H1 (cell line): ENCODE measurements at regions not wholly inside any gene's neighbourhood (a gene's known extent, or its start where the extent isn't known, plus 50 kb on each side); places are given as distances from the start of the nearest gene placed in this dataset.

Source experiments
- CTCF ChIA-PET: fragments of 300-600 bp; sonication (Branson Sonifier 250); formaldehyde crosslinking; loops from one replicate; lab custom pipeline; 2021; ENCODE audit not compliant: partially characterized antibody; lab: Charles Lee
- POLR2A ChIA-PET: fragments of 300-600 bp; sonication (Branson Sonifier 250); formaldehyde crosslinking; loops from one replicate; lab custom pipeline; 2021; ENCODE audit warnings: inconsistent platforms; ENCODE audit not compliant: partially characterized antibody; lab: Charles Lee
- DNase-seq, 2 experiments: peaks; one replicate each; pipeline versions ENCODE4 v3.0.0 to v3.0.0-alpha.2; 2010 to 2022; ENCODE audit warnings: low spot score in 2 of 2, low read depth in 1 of 2, mixed read lengths in 1 of 2
- FAIRE-seq: peaks from 2 replicates; lab custom pipeline; 2011; peaks lifted over from hg19 to GRCh38; lab: Jason Lieb, UNC
- H2AFZ ChIP-seq: 2 replicates; pipeline ENCODE4 v1.8.1; 2012; ENCODE audit warnings: low read length, inconsistent platforms
- H2AK5ac ChIP-seq: 2 replicates; pipeline ENCODE4 v1.6.1; 2013; ENCODE audit warnings: low read depth, low read length
- H2BK120ac ChIP-seq: replicated peaks from 2 replicates; pipeline ENCODE3; 2013; ENCODE audit warnings: low read depth, low read length, inconsistent platforms
- H2BK12ac ChIP-seq: 2 replicates; pipeline ENCODE4 v1.6.1; 2013; ENCODE audit warnings: low read depth, low read length
- H2BK15ac ChIP-seq: 2 replicates; pipeline ENCODE4 v1.6.1; 2013; ENCODE audit warnings: low read length
- H2BK20ac ChIP-seq: 2 replicates; pipeline ENCODE4 v1.6.1; 2013; ENCODE audit warnings: low read length
- H2BK5ac ChIP-seq: 2 replicates; pipeline ENCODE4 v1.6.1; 2013; ENCODE audit warnings: low read depth, low read length
- H3K14ac ChIP-seq: 2 replicates; pipeline ENCODE4 v1.6.1; 2013; ENCODE audit warnings: inconsistent platforms; ENCODE audit not compliant: insufficient read length
- H3K18ac ChIP-seq: 2 replicates; pipeline ENCODE4 v1.6.1; 2013; ENCODE audit warnings: low read length; ENCODE audit errors: extremely low read depth
- H3K23ac ChIP-seq: 2 replicates; pipeline ENCODE4 v1.6.1; 2013; ENCODE audit warnings: inconsistent platforms; ENCODE audit not compliant: insufficient read length
- H3K23me2 ChIP-seq: 2 replicates; pipeline ENCODE4 v1.6.1; 2013; ENCODE audit warnings: low read depth, low read length
- H3K27ac ChIP-seq: 2 replicates; pipeline ENCODE4 v1.6.1; 2011; ENCODE audit warnings: low read depth, low read length, inconsistent platforms
- H3K27me3 ChIP-seq, 4 experiments: replicated peaks in 1 of 4; 1 replicate in 1 of 4; 2 replicates in 3 of 4; pipeline versions ENCODE4 v1.6.1 to v1.8.1; 2011 to 2013; ENCODE audit warnings: low read length in 3 of 4, mild to moderate bottlenecking in 3 of 4, inconsistent platforms in 2 of 4, mixed read lengths in 2 of 4, moderate library complexity in 1 of 4; ENCODE audit not compliant: control insufficient read depth in 3 of 4, insufficient read depth in 3 of 4; ENCODE audit errors: extremely low read depth in 1 of 4
- H3K36me3 ChIP-seq, 4 experiments: 2 replicates each; pipeline versions ENCODE4 v1.6.1 to v1.8.1; 2011 to 2013; ENCODE audit warnings: mild to moderate bottlenecking in 4 of 4, low read length in 3 of 4, moderate library complexity in 2 of 4, control low read depth in 1 of 4, inconsistent platforms in 1 of 4; ENCODE audit not compliant: insufficient read depth in 4 of 4, control insufficient read depth in 2 of 4
- H3K4ac ChIP-seq: replicated peaks from 2 replicates; pipeline ENCODE3; 2013; ENCODE audit warnings: low read length, low read depth, mixed read lengths, inconsistent platforms; ENCODE audit not compliant: insufficient read length
- H3K4me1 ChIP-seq, 4 experiments: replicated peaks in 1 of 4; 1 replicate in 1 of 4; 2 replicates in 3 of 4; pipeline versions ENCODE4 v1.6.1 to v1.8.1; 2011 to 2013; ENCODE audit warnings: low read length in 3 of 4, inconsistent platforms in 2 of 4, mixed read lengths in 1 of 4; ENCODE audit not compliant: insufficient read depth in 4 of 4, control insufficient read depth in 3 of 4
- H3K4me2 ChIP-seq, 2 experiments: 2 replicates each; pipeline versions ENCODE4 v1.6.1 to v1.8.1; 2011 to 2013; ENCODE audit warnings: low read depth in 2 of 2, low read length in 2 of 2, control low read depth in 1 of 2, inconsistent platforms in 1 of 2, mild to moderate bottlenecking in 1 of 2; ENCODE audit not compliant: insufficient read depth in 1 of 2
- H3K4me3 ChIP-seq, 4 experiments: fragments of 200-600, 300-600 bp in 1 of 4; sonication (generic), shearing (Covaris generic), sonication (Bioruptor Twin) in 1 of 4; 2 replicates each; pipeline versions ENCODE4 v1.5.1 to v1.8.1; 2011 to 2016; ENCODE audit warnings: low read length in 4 of 4, low read depth in 3 of 4, control low read depth in 2 of 4, inconsistent platforms in 2 of 4, mild to moderate bottlenecking in 2 of 4, mixed read lengths in 1 of 4, moderate library complexity in 1 of 4; ENCODE audit not compliant: insufficient read depth in 2 of 4; ENCODE audit errors: extremely low read depth in 1 of 4
- H3K56ac ChIP-seq: replicated peaks from 2 replicates; pipeline ENCODE3; 2013; ENCODE audit warnings: low read depth, mild to moderate bottlenecking, mixed read lengths, low read length, inconsistent platforms; ENCODE audit not compliant: insufficient read length
- H3K79me1 ChIP-seq: 2 replicates; pipeline ENCODE4 v1.6.1; 2013; ENCODE audit warnings: low read depth, low read length, control low read depth
- H3K79me2 ChIP-seq, 2 experiments: 2 replicates each; pipeline versions ENCODE4 v1.6.1 to v1.8.1; 2012 to 2013; ENCODE audit warnings: low read length in 2 of 2, mild to moderate bottlenecking in 2 of 2, inconsistent platforms in 1 of 2; ENCODE audit not compliant: insufficient read depth in 2 of 2, control insufficient read depth in 1 of 2
- H3K9ac ChIP-seq, 4 experiments: replicated peaks in 1 of 4; 1 replicate in 1 of 4; 2 replicates in 3 of 4; pipeline versions ENCODE4 v1.6.1 to v1.8.1; 2011 to 2013; ENCODE audit warnings: low read depth in 3 of 4, low read length in 3 of 4, control low read depth in 2 of 4, mild to moderate bottlenecking in 2 of 4, moderate library complexity in 2 of 4, inconsistent platforms in 1 of 4; ENCODE audit errors: extremely low read depth in 1 of 4
- H3K9me3 ChIP-seq, 2 experiments: 2 replicates each; pipeline versions ENCODE4 v1.6.1 to v1.8.1; 2012 to 2013; ENCODE audit warnings: mild to moderate bottlenecking in 2 of 2, moderate library complexity in 2 of 2, control low read depth in 1 of 2, inconsistent platforms in 1 of 2, low read depth in 1 of 2, low read length in 1 of 2, mixed read lengths in 1 of 2; ENCODE audit not compliant: insufficient read depth in 2 of 2
- H4K20me1 ChIP-seq, 2 experiments: replicated peaks in 1 of 2; 2 replicates each; pipeline versions ENCODE3 to v1.8.1; 2011 to 2013; ENCODE audit warnings: inconsistent platforms in 2 of 2, low read length in 2 of 2, mild to moderate bottlenecking in 1 of 2; ENCODE audit not compliant: insufficient read depth in 2 of 2, control insufficient read depth in 1 of 2
- H4K5ac ChIP-seq: 2 replicates; pipeline ENCODE4 v1.6.1; 2013; ENCODE audit warnings: low read length, low read depth, mixed read lengths, inconsistent platforms; ENCODE audit not compliant: insufficient read length
- H4K8ac ChIP-seq: 2 replicates; pipeline ENCODE4 v1.8.0; 2013; ENCODE audit warnings: mild to moderate bottlenecking, moderate library complexity, low read length, inconsistent platforms; ENCODE audit not compliant: insufficient read depth; ENCODE audit errors: extremely low read depth
- H4K91ac ChIP-seq: replicated peaks from 2 replicates; pipeline ENCODE3; 2013; ENCODE audit warnings: low read length, mixed read lengths, inconsistent platforms; ENCODE audit not compliant: insufficient read length
- KDM5A ChIP-seq: fragments of 200-600 bp; IDR thresholded peaks from 2 replicates; pipeline ENCODE4 v1.7.1; 2012; ENCODE audit warnings: mild to moderate bottlenecking, low read length, inconsistent platforms, mixed read lengths
- RFX5 ChIP-seq: IDR thresholded peaks from 2 replicates; pipeline ENCODE4 v1.6.1; 2011; ENCODE audit warnings: low read depth, low read length, improper control_type of control experiment, borderline replicate concordance
- whole genome bisulfite sequencing, 2 experiments: shearing (Covaris generic) in 1 of 2; methylation state at CpG; one replicate each; pipeline versions ENCODE4 v1.1.6 to v1.1.7; 2013 to 2015; ENCODE audit warnings: low lambda C conversion rate in 2 of 2, mixed read lengths in 2 of 2, inconsistent platforms in 1 of 2, low coverage in 1 of 2, missing lambda C conversion rate in 1 of 2; ENCODE audit not compliant: insufficient replicate concordance in 2 of 2, insufficient coverage in 1 of 2, insufficient read length in 1 of 2; ENCODE audit errors: extremely low coverage in 1 of 2, missing lambda C conversion rate in 1 of 2; 5-methylcytosine and 5-hydroxymethylcytosine counted together

GRCh38 chr5:108696407-108696806, 51.3 kb upstream of the FER start:
- ChIA-PET POLR2A (interaction anchor here (0.9 kb wide), 1 partner anchor 52 kb away, joined by 3 read pairs; the partner anchor contains the start of gene FER), CTCF (interaction anchor here (1.1 to 3.0 kb wide), 4 partner anchors 9 to 26 kb away, joined by 3 to 13 read pairs (median 8); no protein-coding TSS in a partner anchor)
- Histone ChIP-seq H3K79me2 (no peaks in the 10 kb centered on the region), H2AFZ (no peak overlapping the region), H3K9ac (no peak overlapping the region), H3K56ac (no peak overlapping the region), H4K8ac (no peak overlapping the region), H4K5ac (no peak overlapping the region), H3K4me1 (peaks cover 0 to 4% (median 1%) of the 10 kb centered on the region in 4 experiments; a peak in 2 of 7 replicates), H2BK5ac (no peak overlapping the region), H2AK5ac (no peak overlapping the region), H3K14ac (no peak overlapping the region), H3K27me3 (no peaks in the 10 kb centered on the region), H3K18ac (no peak overlapping the region), H3K23ac (no peak overlapping the region), H3K23me2 (no peaks in the 10 kb centered on the region), H2BK15ac (no peak overlapping the region), H3K4ac (no peak overlapping the region), H4K20me1 (no peaks in the 10 kb centered on the region), H3K4me2 (no peak overlapping the region; a peak in 1 of 4 replicates), H3K79me1 (no peaks in the 10 kb centered on the region), H4K91ac (no peak overlapping the region), H3K36me3 (no peaks in the 10 kb centered on the region), H3K4me3 (no peak overlapping the region), H2BK120ac (no peak overlapping the region), H2BK20ac (no peak overlapping the region), H2BK12ac (no peak overlapping the region), H3K27ac (no peak overlapping the region), H3K9me3 (no peaks in the 10 kb centered on the region)
- no peak for DNase-seq
- FAIRE-seq = no peak
- TF ChIP-seq KDM5A (no peak), RFX5 (no peak)
- 50% methylated on average over 5 of the region's 5 CpGs; no CpG with 5 or more reads in 1 of the 2 experiments for WGBS, 2 experiments
